DMS153 (cell line): ENCODE measurements at regions not wholly inside any gene's neighbourhood (a gene's known extent, or its start where the extent isn't known, plus 50 kb on each side); places are given as distances from the start of the nearest gene placed in this dataset.

Experiments used
- DNase-seq: peaks from one replicate; lab custom pipeline; 2025; lab: John Stamatoyannopoulos, UW

DNA sequence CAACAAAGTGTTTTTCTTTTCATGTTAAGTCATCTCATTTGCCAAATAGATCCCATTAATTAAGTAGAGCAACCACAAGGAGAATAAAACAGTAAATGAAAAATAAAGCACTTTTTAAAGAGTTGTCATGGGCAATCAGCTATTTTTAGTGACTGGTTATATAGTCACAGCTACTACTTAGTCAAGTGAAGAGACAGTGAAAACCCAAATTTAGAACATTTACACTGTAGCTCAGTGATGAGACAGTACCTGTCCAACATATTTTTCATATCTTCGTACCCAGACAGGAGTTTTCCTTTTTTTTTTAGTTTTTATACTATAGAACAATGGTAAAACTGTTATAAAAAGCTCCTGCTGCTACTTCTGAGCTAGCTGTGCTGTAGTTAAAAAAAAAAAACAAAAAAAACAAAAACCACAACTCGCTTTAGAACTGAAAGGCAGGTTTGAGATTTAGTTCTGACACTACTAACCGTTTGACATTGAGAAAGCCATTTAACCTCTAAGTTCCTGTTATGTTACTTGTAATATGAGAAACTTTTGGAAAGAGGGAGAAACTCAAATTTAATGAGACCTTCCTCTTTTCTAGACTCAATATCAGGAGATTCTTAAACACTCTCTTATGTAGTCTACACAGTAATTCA is 777.5 kb downstream of the ADGRL2 start:
- DNase-seq, result no peak

- DNase-seq, result no peak
Measured at GRCh38 chr1:82567348-82567747, 766.6 kb downstream of the ADGRL2 start.

DNA sequence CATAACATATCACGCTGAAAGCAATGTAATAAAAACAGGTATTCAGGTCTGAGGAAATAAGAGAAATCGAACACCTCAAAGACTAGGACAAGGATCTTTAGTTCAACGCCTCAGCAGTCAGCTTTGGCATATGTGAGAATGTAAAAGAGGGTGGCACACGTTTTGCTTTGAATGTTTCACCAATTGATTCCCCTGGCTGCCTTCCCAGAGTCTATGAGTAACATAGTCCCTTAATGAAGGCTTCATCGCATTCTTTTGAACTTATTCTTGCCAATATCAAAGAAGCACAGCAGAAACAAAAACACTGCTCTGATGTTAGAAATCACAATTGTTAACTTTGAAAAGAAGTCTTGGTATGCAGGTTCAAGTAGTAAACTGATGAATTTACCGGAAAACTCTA is 764.8 kb downstream of the ADGRL2 start:
- DNase-seq, result no peak

DNA sequence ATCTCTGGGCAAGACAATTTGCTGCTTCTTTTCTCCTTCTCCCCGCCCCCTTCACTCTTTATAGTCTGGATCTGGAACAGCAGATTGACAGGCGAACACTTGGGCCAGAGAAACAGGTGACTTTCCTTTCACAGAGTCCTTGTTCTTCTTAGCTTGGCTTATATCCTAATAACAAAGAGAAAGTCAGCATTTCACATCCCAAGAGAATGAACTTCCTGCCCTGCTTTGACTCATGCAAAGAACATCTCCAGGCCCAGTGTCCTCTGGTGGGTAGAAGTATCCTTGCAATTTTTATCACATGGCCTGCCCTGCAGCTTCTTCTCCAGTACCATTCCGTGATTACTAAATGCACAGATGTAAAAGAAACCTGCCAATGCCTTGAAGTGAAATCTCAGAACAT is 764.4 kb downstream of the ADGRL2 start:
- no peak for DNase-seq

DNA sequence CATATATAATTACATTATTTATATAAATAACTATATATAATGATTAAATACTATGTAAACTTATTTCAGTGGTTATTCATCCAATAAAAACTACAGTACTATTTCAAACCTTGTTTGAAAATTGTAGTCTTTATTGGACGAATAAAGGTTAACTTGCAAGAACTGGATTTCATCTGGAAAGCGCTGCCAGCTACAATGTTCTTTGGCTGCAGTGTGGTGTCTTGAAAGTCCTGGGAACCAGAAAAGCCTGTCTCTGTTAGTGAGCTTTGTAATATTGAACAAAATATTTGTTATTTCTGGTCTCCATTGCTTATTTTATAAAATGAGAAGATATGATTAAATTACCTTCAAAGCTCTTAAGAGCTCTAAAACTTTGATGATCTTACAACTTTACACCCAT is 763.6 kb downstream of the ADGRL2 start:
- no peak for DNase-seq

DNA sequence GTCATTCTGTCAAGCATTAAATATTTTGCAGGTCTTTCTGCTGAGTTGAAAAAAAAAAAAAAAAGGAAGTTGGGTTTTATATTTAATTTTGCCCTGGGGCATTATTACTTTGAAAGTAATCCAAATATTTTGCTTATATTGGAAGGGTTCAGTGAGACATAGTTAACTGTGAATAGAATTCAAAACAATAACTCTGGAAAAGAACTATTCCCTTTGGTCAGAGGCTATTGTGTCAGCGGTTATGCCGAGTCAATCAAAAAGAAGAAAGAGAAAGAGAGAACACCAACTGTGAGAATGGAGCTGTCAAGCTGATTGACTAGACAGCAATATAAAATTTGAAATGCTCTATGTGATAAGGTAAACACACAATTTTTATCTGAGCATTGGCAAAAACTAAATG is 761.7 kb downstream of the ADGRL2 start:
- peak; percentile 4 for DNase-seq

GRCh38 chr1:82560566-82560965 is 759.8 kb downstream of the ADGRL2 start:
- DNase-seq, result no peak

DNA sequence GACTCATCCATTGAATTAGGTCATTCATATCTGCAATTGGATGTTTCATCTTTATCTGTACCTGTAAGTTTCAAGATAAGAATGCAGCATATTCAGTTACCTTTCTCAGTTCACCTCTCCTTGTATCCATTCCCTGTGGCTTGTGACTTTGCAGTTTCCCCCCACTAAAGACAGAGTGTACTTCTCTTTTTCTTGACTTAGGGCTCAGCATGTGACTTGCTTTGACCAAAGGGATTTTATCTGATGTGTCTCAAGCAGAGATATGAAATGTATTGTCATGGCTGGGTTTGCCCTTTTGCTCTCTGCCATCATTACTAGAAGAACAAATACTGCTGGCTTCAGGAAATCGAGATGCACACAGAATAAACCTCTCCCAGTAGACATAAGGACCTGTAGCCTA is 754.8 kb downstream of the ADGRL2 start:
- DNase-seq, result no peak

GRCh38 chr1:82549841-82550240 is 749.1 kb downstream of the ADGRL2 start:
- DNase-seq, result no peak

DNA sequence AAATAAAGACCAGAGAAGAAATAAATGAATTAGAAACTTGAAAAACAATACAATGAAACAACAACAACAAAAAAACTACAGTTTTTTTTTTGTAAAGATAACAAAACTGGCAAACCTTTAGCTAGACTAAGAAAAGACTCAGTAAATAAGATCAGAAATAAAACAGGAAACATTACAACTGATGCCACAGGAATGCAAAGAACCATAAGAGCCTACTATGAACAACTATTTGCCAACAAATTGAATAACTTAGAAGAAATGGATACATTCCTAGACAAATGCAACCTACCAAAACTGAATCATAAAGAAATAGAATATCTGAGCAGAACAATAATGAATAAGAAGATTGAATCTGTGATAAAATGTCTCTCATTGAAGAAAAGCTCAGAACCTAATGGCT is 742.0 kb downstream of the ADGRL2 start:
- no peak for DNase-seq

- DNase-seq, result no peak
Measured at GRCh38 chr1:82542141-82542540, 741.4 kb downstream of the ADGRL2 start.

- DNase-seq, result no peak
Measured at GRCh38 chr1:82540006-82540405, 739.3 kb downstream of the ADGRL2 start.

DNA sequence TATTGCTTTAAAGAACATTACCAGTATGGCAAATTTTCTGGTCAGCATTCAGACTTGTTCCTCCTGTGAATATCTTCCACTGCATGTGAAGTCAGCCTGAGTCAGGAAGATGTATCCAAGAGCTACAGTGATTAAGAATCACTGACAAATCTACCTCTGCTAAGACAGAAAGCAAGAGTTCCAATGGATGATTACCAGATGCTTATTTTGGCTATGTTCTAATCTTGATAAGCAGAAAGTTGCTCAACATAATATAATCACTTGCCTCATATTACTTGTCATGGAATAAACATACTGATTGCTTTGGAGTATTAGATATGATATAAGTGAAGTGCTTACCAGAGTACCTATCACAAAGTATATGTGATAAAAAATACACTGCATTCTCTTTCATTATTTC is 738.1 kb downstream of the ADGRL2 start:
- DNase-seq, result no peak

DNA sequence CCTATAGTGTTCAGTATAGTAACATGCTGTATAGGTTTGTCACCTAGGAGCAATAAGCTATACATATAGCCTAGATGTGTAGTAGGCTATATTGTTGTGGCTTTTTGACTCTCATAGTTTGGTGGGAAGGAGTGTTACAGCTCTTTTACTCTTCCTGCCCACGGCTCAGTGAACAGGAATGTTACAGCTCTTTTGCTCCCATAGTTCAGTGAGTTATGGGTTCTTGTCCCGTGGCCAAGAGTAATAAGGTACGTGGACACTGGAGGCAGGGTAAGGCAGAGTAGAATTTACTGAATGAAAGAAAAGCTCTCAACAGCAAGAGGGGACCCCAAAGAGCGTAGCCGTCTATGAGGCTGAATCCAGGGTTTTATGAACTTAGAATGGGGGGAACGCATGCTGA is 734.3 kb downstream of the ADGRL2 start:
- no peak for DNase-seq

- DNase-seq, result no peak
Measured at GRCh38 chr1:82525378-82525777, 724.6 kb downstream of the ADGRL2 start.

GRCh38 chr1:82520611-82521010 is 719.9 kb downstream of the ADGRL2 start:
- DNase-seq, result no peak

DNA sequence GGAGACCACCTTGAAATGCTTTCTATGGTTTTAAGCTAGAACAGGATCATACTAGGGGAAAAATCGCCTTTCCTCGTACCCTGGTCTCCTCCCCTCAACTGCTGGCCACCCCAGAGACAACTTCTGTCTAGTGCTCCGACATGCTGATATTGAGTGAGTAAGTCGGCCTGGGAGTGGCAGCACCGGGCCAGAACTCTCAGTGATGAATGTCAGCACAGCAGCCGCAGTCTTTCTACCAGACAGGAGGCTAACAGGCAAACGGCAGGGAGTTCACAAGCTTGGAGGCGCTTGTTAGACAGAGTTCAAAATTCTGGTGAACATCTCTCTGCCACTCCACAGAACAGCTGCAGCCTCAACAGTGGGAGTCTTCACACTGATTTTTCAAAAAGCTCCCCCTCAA is 716.9 kb downstream of the ADGRL2 start:
- no peak for DNase-seq

DNA sequence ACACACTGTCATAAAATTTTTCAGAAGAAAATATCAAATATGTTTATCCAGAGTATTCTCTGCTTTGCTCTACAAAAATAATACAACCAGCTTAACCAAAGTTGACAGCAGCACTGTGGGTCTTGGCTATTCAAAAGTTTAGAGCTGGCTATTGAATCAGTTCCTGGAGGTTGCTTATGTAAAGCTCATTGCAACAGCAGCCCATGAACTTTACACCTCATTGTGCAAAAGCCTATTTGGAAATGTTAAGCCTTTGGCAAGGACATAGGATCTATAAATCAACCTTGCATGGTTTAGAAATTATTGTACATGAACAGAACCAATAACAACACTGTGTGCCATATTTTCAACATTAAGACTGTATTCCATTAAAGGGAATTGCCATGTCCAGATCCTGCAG is 714.9 kb downstream of the ADGRL2 start:
- no peak for DNase-seq

- no peak for DNase-seq
Measured at GRCh38 chr1:82511441-82511840, 710.7 kb downstream of the ADGRL2 start.

- DNase-seq, result no peak
Measured at GRCh38 chr1:82510431-82510830, 709.7 kb downstream of the ADGRL2 start.

DNA sequence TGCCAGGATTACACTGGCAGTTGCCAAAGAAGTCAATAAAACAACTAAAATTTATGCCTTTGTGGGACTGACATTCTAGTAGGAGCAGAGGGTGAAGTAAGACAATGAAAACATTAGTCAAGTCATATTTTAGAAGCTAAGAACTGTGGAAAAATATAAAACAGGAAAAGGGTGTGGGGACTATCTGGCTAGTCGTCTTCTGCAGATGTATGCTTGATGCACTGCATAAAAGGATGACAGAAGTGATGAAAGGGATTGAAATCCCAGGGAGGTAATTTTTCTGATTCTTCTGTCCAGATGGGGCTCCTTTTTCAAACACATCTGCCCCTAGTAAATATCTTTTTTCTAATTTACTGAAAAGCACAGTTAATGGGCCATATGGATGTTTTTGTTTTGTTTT is 706.3 kb downstream of the ADGRL2 start:
- no peak for DNase-seq

GRCh38 chr1:82503822-82504221 is 703.1 kb downstream of the ADGRL2 start:
- DNase-seq, result no peak

DNA sequence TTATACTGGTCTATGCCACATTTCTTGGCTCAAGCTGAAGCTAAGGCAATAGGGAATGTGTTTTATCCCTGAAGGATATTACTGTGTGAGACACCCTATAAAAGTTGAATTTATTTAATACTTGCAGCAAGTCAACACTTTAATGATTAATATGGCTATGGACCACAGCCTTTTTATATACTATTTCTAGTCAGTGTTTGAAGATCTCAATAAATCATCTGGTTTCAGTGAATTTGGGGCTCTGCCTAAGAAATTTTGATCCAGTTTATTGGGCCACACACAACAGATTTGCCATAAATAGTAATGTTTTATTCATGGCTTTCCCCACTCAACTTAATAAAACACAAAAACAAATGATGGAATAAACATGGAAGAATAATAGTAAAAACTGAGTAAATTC is 698.3 kb downstream of the ADGRL2 start:
- DNase-seq, result no peak

- no peak for DNase-seq
Measured at GRCh38 chr1:82494117-82494516, 693.4 kb downstream of the ADGRL2 start.

- DNase-seq, result peak; percentile 58
Measured at GRCh38 chr1:82492159-82492558, 691.4 kb downstream of the ADGRL2 start.
